GM12875 (cell line): ENCODE measurements at regions not wholly inside any gene's neighbourhood (a gene's known extent, or its start where the extent isn't known, plus 50 kb on each side); places are given as distances from the start of the nearest gene placed in this dataset.

Source experiments
- H3K4me3 ChIP-seq: one replicate; pipeline ENCODE4 v1.5.1; 2011; ENCODE audit warnings: low read depth, low read length, control low read depth
- CTCF ChIP-seq: IDR thresholded peaks from 2 replicates; pipeline ENCODE4 v1.5.1; 2011; ENCODE audit warnings: low read depth, mild to moderate bottlenecking, control low read depth, inconsistent platforms, low read length, moderate library complexity, borderline replicate concordance; ENCODE audit not compliant: insufficient read depth

GRCh38 chr16:79752396-79752795 is 151.9 kb upstream of the MAF start:
- H3K4me3 ChIP-seq = no peak overlapping the region
- TF ChIP-seq CTCF = no peak

- H3K4me3 ChIP-seq = no peak overlapping the region
- no peak for TF ChIP-seq CTCF
These were observed 151.1 kb upstream of the MAF start for GRCh38 chr16:79751471-79752184.

- H3K4me3 ChIP-seq = no peak overlapping the region
These were observed 149.8 kb upstream of the MAF start for GRCh38 chr16:79750311-79750710.

GRCh38 chr16:79748629-79749028 is 148.1 kb upstream of the MAF start:
- no peak for TF ChIP-seq CTCF
- H3K4me3 ChIP-seq = no peak overlapping the region

More at GRCh38 chr16:79750311-79750710, 149.8 kb upstream of the MAF start:
- no peak for TF ChIP-seq CTCF

- no peak for TF ChIP-seq CTCF
These were observed 147.2 kb upstream of the MAF start for GRCh38 chr16:79747688-79748087.

GRCh38 chr16:79740252-79740651 is 139.7 kb upstream of the MAF start:
- TF ChIP-seq CTCF = no peak
- H3K4me3 ChIP-seq = no peak overlapping the region

More at GRCh38 chr16:79747688-79748087, 147.2 kb upstream of the MAF start:
- H3K4me3 ChIP-seq = no peak overlapping the region

- H3K4me3 ChIP-seq = no peak overlapping the region
- no peak for TF ChIP-seq CTCF
These were observed 134.7 kb upstream of the MAF start for GRCh38 chr16:79735271-79735670.
